Suppressor macrophage treated with lipopolysaccharide for 1 hour (primary cell): ENCODE measurements at regions not wholly inside any gene's neighbourhood (a gene's known extent, or its start where the extent isn't known, plus 50 kb on each side); places are given as distances from the start of the nearest gene placed in this dataset.
"Not testable (repeated sequence)": the region's sequence is repeated elsewhere in the genome, so short reads cannot be mapped to it uniquely, and the experiment has no call there.

Experiments
- DNase-seq, 3 donors: peaks; one replicate each; pipeline ENCODE4 v3.0.0-alpha.2; 2020 to 2022

DNA sequence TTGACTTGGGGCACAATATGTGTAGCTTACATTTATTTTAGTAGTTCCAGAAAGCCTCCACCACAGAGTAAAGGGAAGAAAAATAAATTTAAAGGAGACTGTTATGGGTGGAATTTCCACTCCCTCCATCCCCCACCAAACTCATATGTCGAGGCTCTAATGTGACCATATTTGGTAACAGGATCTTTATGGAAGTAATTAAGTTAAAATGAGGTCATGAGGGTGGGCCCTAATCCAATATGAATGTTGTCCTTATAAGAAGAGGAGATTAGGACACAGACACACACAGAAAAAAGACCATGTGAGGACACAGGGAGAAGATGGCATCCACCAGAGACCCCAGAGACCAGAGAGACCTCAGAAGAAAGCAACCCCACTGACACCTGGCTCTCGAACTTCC lies 189.7 kb downstream of the EDN1 start:
- no peak for DNase-seq

DNA sequence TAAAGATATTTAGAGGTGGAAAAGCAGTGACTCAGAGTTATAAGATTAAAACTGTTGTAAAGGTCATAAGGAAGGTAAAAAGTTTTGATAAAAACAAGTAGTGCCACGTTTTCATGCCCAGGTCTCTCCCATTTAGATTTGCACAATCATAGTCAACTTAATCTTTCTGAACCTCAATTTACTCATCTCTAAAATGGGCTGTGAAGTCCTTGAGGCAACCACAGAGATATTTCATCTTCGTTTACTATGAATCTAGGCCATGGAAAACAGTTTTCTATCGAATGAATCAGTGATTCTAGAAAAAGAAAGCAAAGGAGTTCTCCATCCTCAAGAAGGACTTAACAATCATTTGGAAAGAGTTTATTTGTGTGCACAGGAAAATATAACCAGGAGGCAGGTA lies 190.2 kb downstream of the EDN1 start:
- no peak for DNase-seq

GRCh38 chr6:12481292-12481691 lies 191.1 kb downstream of the EDN1 start:
- no peak for DNase-seq

- no peak for DNase-seq
Observed at GRCh38 chr6:12481850-12482249, 191.7 kb downstream of the EDN1 start.

- DNase-seq = no peak
Observed at GRCh38 chr6:12482386-12483375, 192.5 kb downstream of the EDN1 start.

- peak; percentile 40 to 56 (median 40) for DNase-seq
Observed at GRCh38 chr6:12483712-12484111, 193.6 kb downstream of the EDN1 start.

- no peak for DNase-seq
Observed at GRCh38 chr6:12484519-12484918, 194.4 kb downstream of the EDN1 start.

- no peak for DNase-seq
Observed at GRCh38 chr6:12485226-12485764, 195.1 kb downstream of the EDN1 start.

- DNase-seq = no peak
Observed at GRCh38 chr6:12485837-12486236, 195.7 kb downstream of the EDN1 start.

DNA sequence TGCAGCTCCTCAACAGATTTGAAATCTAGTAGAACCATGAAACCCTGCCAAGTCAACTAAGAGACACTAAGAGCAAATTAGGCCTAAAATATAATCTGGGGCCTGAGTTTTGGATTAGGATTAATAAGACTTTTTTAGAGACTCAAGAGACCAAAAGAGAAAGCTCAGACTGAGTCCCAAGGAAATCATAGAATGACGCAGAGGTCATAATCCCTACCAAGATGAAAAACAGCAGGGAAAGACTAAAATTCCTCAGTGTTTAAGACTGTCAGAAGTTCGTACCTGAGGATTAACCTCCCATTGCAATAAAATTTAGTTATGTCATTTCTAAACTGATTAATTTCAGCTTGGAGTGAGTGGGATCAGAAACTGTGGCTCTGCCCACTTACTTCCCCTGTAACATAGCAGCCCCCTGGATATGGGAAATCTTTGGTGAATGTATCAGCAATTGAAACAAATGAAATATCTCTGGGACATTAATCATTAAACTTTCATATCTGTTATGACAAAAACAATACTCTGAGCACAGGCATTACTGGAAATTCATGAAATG lies 200.3 kb downstream of the EDN1 start:
- no peak for DNase-seq

GRCh38 chr6:12490904-12491571 lies 200.9 kb downstream of the EDN1 start:
- DNase-seq = peak; percentile 66 to 80 (median 77)

GRCh38 chr6:12492929-12493328 lies 202.8 kb downstream of the EDN1 start:
- not testable (repeated sequence) for DNase-seq

DNA sequence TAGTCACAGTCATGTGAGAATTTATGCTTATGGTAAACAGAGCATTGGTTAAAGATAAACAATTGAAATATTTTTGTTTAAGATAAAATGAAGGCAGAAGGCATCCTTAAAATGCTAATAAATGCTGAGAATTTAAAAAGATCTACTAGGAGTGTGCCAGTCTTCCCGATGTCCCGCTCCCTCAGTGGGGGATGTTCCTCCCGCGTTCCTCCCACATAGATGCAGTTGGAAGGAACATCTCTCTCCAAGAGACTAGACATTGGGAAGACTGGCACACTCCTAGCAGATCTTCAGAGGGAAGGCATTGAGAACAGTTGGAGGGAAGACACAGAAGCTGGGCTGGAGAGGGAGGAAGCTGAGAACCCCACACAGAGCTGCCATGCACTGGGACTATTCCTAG lies 203.3 kb downstream of the EDN1 start:
- no peak for DNase-seq

DNA sequence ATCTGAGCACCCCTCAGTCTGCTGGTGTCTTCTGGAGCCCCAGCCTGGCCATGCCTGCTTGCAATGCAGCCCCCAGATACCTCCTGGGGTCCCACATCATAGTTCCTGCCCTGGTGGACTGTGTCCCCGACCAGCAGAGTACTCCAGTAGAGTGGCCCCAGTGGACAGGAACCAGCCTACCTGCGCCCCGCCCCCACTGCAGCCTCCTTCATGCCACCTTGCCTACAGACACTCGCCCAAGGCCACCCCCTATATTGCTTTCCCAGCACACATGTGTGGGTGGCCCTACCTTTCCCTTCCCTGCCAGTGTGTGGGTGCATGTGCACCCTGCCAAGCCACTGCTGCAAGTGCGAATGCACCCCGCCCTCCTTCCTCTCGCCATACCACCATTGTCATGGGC lies 204.0 kb downstream of the EDN1 start:
- no peak for DNase-seq

- DNase-seq = no peak
Observed at GRCh38 chr6:12501990-12502389, 211.8 kb downstream of the EDN1 start.

DNA sequence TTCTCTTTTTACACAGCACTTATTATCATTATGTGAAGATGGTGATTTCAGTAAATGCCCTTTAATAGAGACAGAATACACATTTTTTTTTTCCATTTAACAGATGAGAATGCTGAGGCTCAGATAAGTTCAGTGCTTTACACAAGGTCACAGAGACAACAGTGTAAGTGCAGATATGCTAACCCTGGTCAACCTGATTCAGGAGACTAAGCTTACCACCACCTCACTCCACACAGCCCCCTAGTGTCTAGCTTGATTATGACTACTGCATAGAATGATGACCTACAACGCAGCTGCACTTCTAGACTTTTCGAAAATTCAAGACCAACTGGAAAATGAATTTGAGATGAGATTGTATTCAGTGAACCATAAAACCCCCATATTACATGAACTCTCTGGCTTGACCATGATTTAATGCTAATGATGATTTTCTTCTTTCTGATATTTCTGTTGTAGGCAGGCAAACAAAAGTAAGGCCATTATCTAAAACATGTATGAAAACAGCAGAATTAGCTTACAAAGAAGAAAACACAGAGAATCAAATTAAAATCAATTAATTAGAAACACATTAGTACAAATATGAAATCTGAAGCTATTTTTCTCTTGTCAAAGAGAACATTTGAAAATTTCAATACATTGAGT lies 212.1 kb upstream of the PHACTR1 start:
- DNase-seq = peak; percentile 34 to 58 (median 57)

DNA sequence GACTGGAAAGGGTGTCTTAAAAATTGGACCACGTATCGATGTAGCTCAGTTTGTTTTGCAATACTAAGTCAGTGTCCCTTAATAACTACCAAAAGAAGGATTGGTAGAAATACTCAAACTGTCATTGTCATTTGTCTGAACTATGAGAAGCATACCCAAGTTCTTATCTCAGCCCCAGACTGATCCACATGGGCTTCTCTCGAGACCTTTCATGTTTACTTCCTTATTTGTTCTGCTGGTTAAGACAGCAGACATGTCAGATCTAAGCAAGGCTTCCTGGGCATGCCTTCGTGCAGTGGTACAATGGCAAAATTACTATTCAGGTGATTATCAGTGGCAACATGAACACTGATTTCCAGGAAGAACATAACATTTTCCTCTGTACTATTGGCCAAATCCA lies 211.1 kb upstream of the PHACTR1 start:
- DNase-seq = no peak

- no peak for DNase-seq
Observed at GRCh38 chr6:12506159-12506558, 210.4 kb upstream of the PHACTR1 start.

GRCh38 chr6:12507636-12508035 lies 208.9 kb upstream of the PHACTR1 start:
- no peak for DNase-seq

DNA sequence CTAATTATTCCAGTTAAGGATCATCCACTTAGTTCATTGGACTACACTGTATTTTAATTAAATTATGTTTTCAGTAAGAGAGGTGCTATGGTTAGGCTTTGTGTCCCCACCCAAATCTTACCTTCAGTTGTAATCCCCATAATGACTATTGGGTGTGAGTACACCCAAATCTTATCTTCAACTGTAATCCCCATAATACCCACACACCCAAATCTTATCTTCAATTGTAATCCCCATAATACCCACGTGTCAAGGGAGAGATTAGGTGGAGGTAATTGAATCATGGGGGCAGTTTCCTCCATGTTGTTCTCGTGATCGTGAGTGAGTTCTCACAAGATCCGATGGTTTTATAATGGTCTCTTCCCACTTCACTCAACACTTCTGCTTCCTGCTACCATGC lies 208.0 kb upstream of the PHACTR1 start:
- DNase-seq = no peak

- no peak for DNase-seq
Observed at GRCh38 chr6:12509060-12509459, 207.5 kb upstream of the PHACTR1 start.

- DNase-seq = peak in 1 of 3 donors; percentile 2
Observed at GRCh38 chr6:12516070-12516469, 200.5 kb upstream of the PHACTR1 start.

- DNase-seq = no peak
Observed at GRCh38 chr6:12522347-12522746, 194.2 kb upstream of the PHACTR1 start.
